CD14-positive monocyte (primary cell): ENCODE measurements at regions not wholly inside any gene's neighbourhood (a gene's known extent, or its start where the extent isn't known, plus 50 kb on each side); places are given as distances from the start of the nearest gene placed in this dataset.

Experiments
- DNase-seq, 3 donors: peaks; one replicate each; pipeline ENCODE4 v3.0.0-alpha.2; 2011 to 2022
- H2AFZ ChIP-seq: 2 replicates; pipeline ENCODE4 v1.6.0; 2012; ENCODE audit warnings: mild to moderate bottlenecking, low read depth, low read length, inconsistent platforms; ENCODE audit not compliant: insufficient read depth, poor library complexity, severe bottlenecking
- H3K27ac ChIP-seq, 2 donors: 1 replicate in 1 of 2; 2 replicates in 1 of 2; pipeline ENCODE4 v1.5.1; 2012 to 2013; ENCODE audit warnings: low read length in 2 of 2, control low read depth in 1 of 2, inconsistent platforms in 1 of 2, low read depth in 1 of 2, mild to moderate bottlenecking in 1 of 2
- H3K27me3 ChIP-seq, 2 donors: one replicate each; pipeline versions ENCODE4 v1.6.0 to v1.6.1; 2011 to 2013; ENCODE audit warnings: low read length in 2 of 2; ENCODE audit not compliant: control insufficient read depth in 2 of 2, insufficient read depth in 2 of 2
- H3K36me3 ChIP-seq, 2 donors: replicated peaks in 1 of 2; 1 replicate in 1 of 2; 2 replicates in 1 of 2; pipeline versions ENCODE4 v1.5.1 to v1.6.1; 2012 to 2013; ENCODE audit warnings: low read length in 2 of 2, control low read depth in 1 of 2, inconsistent platforms in 1 of 2, mild to moderate bottlenecking in 1 of 2; ENCODE audit not compliant: insufficient read depth in 2 of 2, control insufficient read depth in 1 of 2
- H3K4me1 ChIP-seq, 2 donors: 1 replicate in 1 of 2; 2 replicates in 1 of 2; pipeline versions ENCODE4 v1.5.1 to v1.6.1; 2012 to 2013; ENCODE audit warnings: low read length in 2 of 2, control low read depth in 1 of 2, inconsistent platforms in 1 of 2, mild to moderate bottlenecking in 1 of 2, moderate library complexity in 1 of 2; ENCODE audit not compliant: insufficient read depth in 2 of 2, control insufficient read depth in 1 of 2
- H3K4me2 ChIP-seq: replicated peaks from 2 replicates; pipeline ENCODE3; 2012; ENCODE audit warnings: low read length, moderate library complexity, mild to moderate bottlenecking; ENCODE audit not compliant: poor library complexity, severe bottlenecking; ENCODE audit errors: extremely low read depth
- H3K4me3 ChIP-seq, 3 experiments: fragments of 200-600 bp in 1 of 3; sonication (generic) in 1 of 3; replicated peaks in 1 of 3; 1 replicate in 2 of 3; 2 replicates in 1 of 3; pipeline ENCODE4 v1.5.1; 2011 to 2013; ENCODE audit warnings: low read length in 3 of 3, mild to moderate bottlenecking in 3 of 3, control low read depth in 2 of 3, low read depth in 2 of 3, inconsistent platforms in 1 of 3, moderate library complexity in 1 of 3
- H3K79me2 ChIP-seq: 2 replicates; pipeline ENCODE4 v1.6.0; 2012; ENCODE audit warnings: mild to moderate bottlenecking, control low read depth, inconsistent platforms, low read length, moderate library complexity; ENCODE audit not compliant: insufficient read depth
- H3K9ac ChIP-seq: 2 replicates; pipeline ENCODE4 v1.6.0; 2017; ENCODE audit warnings: low read length, mild to moderate bottlenecking; ENCODE audit not compliant: insufficient read depth, poor library complexity, severe bottlenecking
- H3K9me3 ChIP-seq, 2 donors: replicated peaks in 1 of 2; 1 replicate in 1 of 2; 2 replicates in 1 of 2; pipeline versions ENCODE4 v1.5.1 to v1.6.1; 2012 to 2013; ENCODE audit warnings: low read length in 2 of 2, control low read depth in 1 of 2; ENCODE audit not compliant: control insufficient read depth in 1 of 2, insufficient read depth in 1 of 2
- H4K20me1 ChIP-seq: 2 replicates; pipeline ENCODE4 v1.6.0; 2012; ENCODE audit warnings: mild to moderate bottlenecking, low read length, control low read depth, moderate library complexity; ENCODE audit not compliant: insufficient read depth
- H3K27ac Mint-ChIP-seq, 7 donors: one replicate each; pipeline ENCODE4 v1.8.0; 2020; ENCODE audit warnings: mild to moderate bottlenecking in 7 of 7, mixed read lengths in 7 of 7, moderate library complexity in 6 of 7, inconsistent platforms in 2 of 7
- H3K27me3 Mint-ChIP-seq, 3 donors: one replicate each; pipeline ENCODE4 v1.8.0; 2021 to 2022; ENCODE audit warnings: low read depth in 3 of 3, mild to moderate bottlenecking in 3 of 3, mixed read lengths in 3 of 3, moderate library complexity in 3 of 3, inconsistent platforms in 1 of 3
- H3K36me3 Mint-ChIP-seq, 2 donors: one replicate each; pipeline ENCODE4 v1.8.0; 2020; ENCODE audit warnings: mixed read lengths in 2 of 2, inconsistent platforms in 1 of 2, mild to moderate bottlenecking in 1 of 2
- H3K4me1 Mint-ChIP-seq: one replicate; pipeline ENCODE4 v1.8.0; 2020; ENCODE audit warnings: mild to moderate bottlenecking, mixed read lengths
- H3K4me3 Mint-ChIP-seq, 2 donors: one replicate each; pipeline ENCODE4 v1.8.0; 2020; ENCODE audit warnings: mild to moderate bottlenecking in 2 of 2, mixed read lengths in 2 of 2, moderate library complexity in 1 of 2
- H3K9me3 Mint-ChIP-seq, 7 donors: one replicate each; pipeline ENCODE4 v1.8.0; 2020 to 2022; ENCODE audit warnings: mixed read lengths in 7 of 7, mild to moderate bottlenecking in 6 of 7, moderate library complexity in 6 of 7, inconsistent platforms in 2 of 7
- CTCF ChIP-seq: fragments of 200-600 bp; IDR thresholded peaks from one replicate; pipeline ENCODE4 v1.8.0; 2022; ENCODE audit warnings: antibody characterized with exemption, mild to moderate bottlenecking
- WGBS: methylation state at CpG from one replicate; pipeline ENCODE4 v1.1.5; 2013; ENCODE audit warnings: missing lambda C conversion rate; ENCODE audit not compliant: insufficient coverage; 5-methylcytosine and 5-hydroxymethylcytosine counted together
- intact Hi-C, 2 donors: fragments of 100-400 bp; cut with micrococcal nuclease; formaldehyde crosslinking; loops; one replicate each; pipeline versions ENCODE4 v1.15.0 to v1.15.1; 2023

- Mint-ChIP-seq H3K36me3 (no peaks in the 10 kb centered on the region), H3K4me1 (no peaks in the 10 kb centered on the region), H3K27ac (no peak overlapping the region), H3K9me3 (peaks cover 0 to 5% (median 0%) of the 10 kb centered on the region in 7 donors), H3K4me3 (no peak overlapping the region), H3K27me3 (peaks cover 1 to 7% (median 4%) of the 10 kb centered on the region in 3 donors)
- 57% methylated on average over 1 of the region's 3 CpGs for WGBS
- Histone ChIP-seq H3K4me1 (no peaks in the 10 kb centered on the region), H4K20me1 (no peaks in the 10 kb centered on the region), H3K27ac (no peak overlapping the region), H2AFZ (no peak overlapping the region), H3K9me3 (no peaks in the 10 kb centered on the region), H3K36me3 (no peaks in the 10 kb centered on the region), H3K9ac (no peak overlapping the region), H3K27me3 (no peaks in the 10 kb centered on the region), H3K4me2 (no peak overlapping the region), H3K4me3 (no peak overlapping the region), H3K79me2 (no peaks in the 10 kb centered on the region)
- no peak for DNase-seq
- intact Hi-C loops, result no loop called here
- TF ChIP-seq CTCF, result no peak
These were observed 327.4 kb downstream of the DRD1 start for GRCh38 chr5:175116466-175117048.

GRCh38 chr5:175115831-175116230 lies 328.2 kb downstream of the DRD1 start:
- Histone ChIP-seq H3K27ac (no peak overlapping the region), H3K36me3 (no peaks in the 10 kb centered on the region), H3K4me1 (no peaks in the 10 kb centered on the region), H3K27me3 (no peaks in the 10 kb centered on the region), H2AFZ (no peak overlapping the region), H3K9ac (no peak overlapping the region), H3K4me3 (no peak overlapping the region), H3K4me2 (no peak overlapping the region), H4K20me1 (no peaks in the 10 kb centered on the region), H3K9me3 (no peaks in the 10 kb centered on the region), H3K79me2 (no peaks in the 10 kb centered on the region)
- H3K9me3 Mint-ChIP-seq, result peaks cover 0 to 7% (median 0%) of the 10 kb centered on the region in 7 donors
- H3K4me1 Mint-ChIP-seq, result no peaks in the 10 kb centered on the region
- no peak overlapping the region for H3K27ac Mint-ChIP-seq
- TF ChIP-seq CTCF, result no peak
- peaks cover 1 to 7% (median 4%) of the 10 kb centered on the region in 3 donors for H3K27me3 Mint-ChIP-seq
- H3K4me3 Mint-ChIP-seq, result no peak overlapping the region
- no peak for DNase-seq
- H3K36me3 Mint-ChIP-seq, result no peaks in the 10 kb centered on the region
- WGBS, result 98% methylated on average over 6 of the region's 9 CpGs
- intact Hi-C loops, result no loop called here
